Activated CD4-positive, alpha-beta T cell treated with anti-CD3 and anti-CD28 coated beads, Interleukin-10, Interleukin-2, amounts not matched to agents 100 ng/mL and 50 ng/mL, durations not matched to agents 16 hours and 8 hours (primary cell): ENCODE measurements at regions not wholly inside any gene's neighbourhood (a gene's known extent, or its start where the extent isn't known, plus 50 kb on each side); places are given as distances from the start of the nearest gene placed in this dataset.
"Not testable (repeated sequence)": the region's sequence is repeated elsewhere in the genome, so short reads cannot be mapped to it uniquely, and the experiment has no call there.

Source experiments
- DNase-seq: peaks from one replicate; pipeline ENCODE4 v3.0.0-alpha.2; 2020

GRCh38 chr7:67301667-67302066 lies 305.0 kb downstream of the TYW1 start:
- no peak for DNase-seq

- peak; percentile 98 for DNase-seq
These were observed 305.7 kb downstream of the TYW1 start for GRCh38 chr7:67302113-67303039.

- not testable (repeated sequence) for DNase-seq
These were observed 308.2 kb downstream of the TYW1 start for GRCh38 chr7:67304846-67305245.

- no peak for DNase-seq
These were observed 309.7 kb downstream of the TYW1 start for GRCh38 chr7:67306331-67306730.

GRCh38 chr7:67309764-67310549 lies 313.3 kb downstream of the TYW1 start:
- DNase-seq: no peak

GRCh38 chr7:67311901-67312300 lies 315.3 kb downstream of the TYW1 start:
- DNase-seq: no peak

GRCh38 chr7:67313213-67313612 lies 316.6 kb downstream of the TYW1 start:
- no peak for DNase-seq

GRCh38 chr7:67316902-67317301 lies 320.3 kb downstream of the TYW1 start:
- not testable (repeated sequence) for DNase-seq

GRCh38 chr7:67328257-67328656 lies 331.6 kb downstream of the TYW1 start:
- not testable (repeated sequence) for DNase-seq

GRCh38 chr7:67335165-67335564 lies 338.5 kb downstream of the TYW1 start:
- DNase-seq: not testable (repeated sequence)

GRCh38 chr7:67335663-67336062 lies 339.0 kb downstream of the TYW1 start:
- not testable (repeated sequence) for DNase-seq

GRCh38 chr7:67338545-67338944 lies 341.9 kb downstream of the TYW1 start:
- DNase-seq: not testable (repeated sequence)

GRCh38 chr7:67341153-67341768 lies 344.6 kb downstream of the TYW1 start:
- DNase-seq: no peak

GRCh38 chr7:67343114-67343513 lies 346.5 kb downstream of the TYW1 start:
- no peak for DNase-seq

GRCh38 chr7:67343572-67343971 lies 346.9 kb downstream of the TYW1 start:
- DNase-seq: no peak

- no peak for DNase-seq
These were observed 348.0 kb downstream of the TYW1 start for GRCh38 chr7:67344481-67345193.

GRCh38 chr7:67346126-67346525 lies 349.5 kb downstream of the TYW1 start:
- DNase-seq: no peak

- DNase-seq: no peak
These were observed 350.2 kb downstream of the TYW1 start for GRCh38 chr7:67346876-67347275.

- no peak for DNase-seq
These were observed 351.5 kb downstream of the TYW1 start for GRCh38 chr7:67348171-67348570.

GRCh38 chr7:67357653-67358052 lies 361.0 kb downstream of the TYW1 start:
- not testable (repeated sequence) for DNase-seq

- not testable (repeated sequence) for DNase-seq
These were observed 361.7 kb downstream of the TYW1 start for GRCh38 chr7:67358316-67358715.

GRCh38 chr7:67358738-67359137 lies 362.1 kb downstream of the TYW1 start:
- not testable (repeated sequence) for DNase-seq

GRCh38 chr7:67359900-67360299 lies 363.3 kb downstream of the TYW1 start:
- DNase-seq: no peak
